Nephron (organoid): ENCODE measurements at regions not wholly inside any gene's neighbourhood (a gene's known extent, or its start where the extent isn't known, plus 50 kb on each side); places are given as distances from the start of the nearest gene placed in this dataset.

Experiments
- H3K27ac Mint-ChIP-seq, 3 experiments: 2 replicates each; pipeline ENCODE4 v1.8.0; 2020; ENCODE audit warnings: mixed read lengths in 3 of 3, mild to moderate bottlenecking in 2 of 3, moderate library complexity in 1 of 3
- H3K27me3 Mint-ChIP-seq: 2 replicates; pipeline ENCODE4 v1.8.0; 2021; ENCODE audit warnings: low read depth, mild to moderate bottlenecking, moderate library complexity, mixed read lengths
- H3K36me3 Mint-ChIP-seq: 2 replicates; pipeline ENCODE4 v1.8.0; 2020; ENCODE audit warnings: low read depth, mixed read lengths
- H3K4me1 Mint-ChIP-seq: 2 replicates; pipeline ENCODE4 v1.8.0; 2020; ENCODE audit warnings: mixed read lengths
- H3K4me3 Mint-ChIP-seq, 3 experiments: 2 replicates each; pipeline ENCODE4 v1.8.0; 2020; ENCODE audit warnings: mild to moderate bottlenecking in 3 of 3, mixed read lengths in 3 of 3, moderate library complexity in 2 of 3
- H3K9me3 Mint-ChIP-seq: 2 replicates; pipeline ENCODE4 v1.8.0; 2020; ENCODE audit warnings: mixed read lengths
- CTCF ChIP-seq, 3 experiments: fragments of 200-600 bp; sonication (generic); IDR thresholded peaks; one replicate each; pipeline ENCODE4 v1.5.0; 2021; ENCODE audit warnings: antibody characterized with exemption in 3 of 3; ENCODE audit not compliant: unreplicated experiment in 3 of 3

DNA sequence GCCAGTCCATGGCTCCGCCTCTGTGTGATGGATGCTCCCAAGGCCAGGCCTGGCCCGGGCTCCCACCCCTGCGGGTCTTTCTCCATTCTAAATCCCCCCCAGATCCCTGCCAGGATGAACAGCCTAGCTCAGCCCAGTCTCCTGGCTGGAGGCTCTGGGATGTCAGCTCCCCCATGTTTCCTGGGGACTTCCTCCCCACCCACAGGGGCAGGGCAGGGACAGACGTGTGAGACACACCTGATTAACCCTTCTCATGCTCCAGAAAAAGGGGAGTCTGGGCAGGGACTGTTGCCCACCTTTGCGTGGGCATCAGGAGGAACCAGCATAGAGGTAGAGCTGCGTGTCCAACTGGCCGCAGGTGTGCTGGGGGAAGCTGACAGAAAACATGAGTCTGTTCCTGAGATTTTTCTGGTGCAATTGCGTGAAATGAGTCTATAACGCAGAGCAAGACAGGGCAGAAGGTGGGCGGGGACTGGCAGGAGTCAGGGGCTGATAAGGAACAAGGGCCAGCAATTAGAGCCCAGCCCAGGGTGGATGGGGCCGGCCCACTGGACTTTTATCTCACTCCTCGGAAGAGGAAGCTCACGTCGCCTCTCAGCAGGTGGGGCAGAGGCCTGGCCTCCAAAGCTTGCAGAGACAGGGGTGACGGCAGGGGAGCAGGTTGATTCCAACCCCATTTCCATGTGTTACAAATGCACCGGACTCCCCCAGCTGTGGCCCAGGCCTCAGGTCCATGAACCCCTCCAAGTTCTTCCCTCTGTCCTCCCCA is 238.2 kb downstream of the RBFOX3 start:
- Mint-ChIP-seq H3K27me3 (peaks cover 82% of the 10 kb centered on the region), H3K4me3 (no peak overlapping the region), H3K4me1 (no peaks in the 10 kb centered on the region), H3K27ac (no peak overlapping the region), H3K9me3 (no peaks in the 10 kb centered on the region), H3K36me3 (no peaks in the 10 kb centered on the region)
- no peak for TF ChIP-seq CTCF (IDR thresholded peaks at IDR 0.05; ENCODE audit: unreplicated experiment in 3 of 3)

- H3K27me3 Mint-ChIP-seq = peaks cover 82% of the 10 kb centered on the region
- H3K4me1 Mint-ChIP-seq = no peaks in the 10 kb centered on the region
- no peaks in the 10 kb centered on the region for H3K9me3 Mint-ChIP-seq
- H3K36me3 Mint-ChIP-seq = no peaks in the 10 kb centered on the region
- no peak overlapping the region for H3K27ac Mint-ChIP-seq
- TF ChIP-seq CTCF (IDR thresholded peaks at IDR 0.05; ENCODE audit: unreplicated experiment in 3 of 3) = no peak
- H3K4me3 Mint-ChIP-seq = no peak overlapping the region
Measured at GRCh38 chr17:79371984-79372383, 238.9 kb downstream of the RBFOX3 start.

- H3K27me3 Mint-ChIP-seq = peaks cover 81% of the 10 kb centered on the region
- no peak overlapping the region for H3K27ac Mint-ChIP-seq
- H3K4me1 Mint-ChIP-seq = peaks cover 6% of the 10 kb centered on the region
- no peaks in the 10 kb centered on the region for H3K9me3 Mint-ChIP-seq
- no peak for TF ChIP-seq CTCF (IDR thresholded peaks at IDR 0.05; ENCODE audit: unreplicated experiment in 3 of 3)
- H3K4me3 Mint-ChIP-seq = no peak overlapping the region
- H3K36me3 Mint-ChIP-seq = no peaks in the 10 kb centered on the region
Measured at GRCh38 chr17:79370594-79370993, 240.3 kb downstream of the RBFOX3 start.

DNA sequence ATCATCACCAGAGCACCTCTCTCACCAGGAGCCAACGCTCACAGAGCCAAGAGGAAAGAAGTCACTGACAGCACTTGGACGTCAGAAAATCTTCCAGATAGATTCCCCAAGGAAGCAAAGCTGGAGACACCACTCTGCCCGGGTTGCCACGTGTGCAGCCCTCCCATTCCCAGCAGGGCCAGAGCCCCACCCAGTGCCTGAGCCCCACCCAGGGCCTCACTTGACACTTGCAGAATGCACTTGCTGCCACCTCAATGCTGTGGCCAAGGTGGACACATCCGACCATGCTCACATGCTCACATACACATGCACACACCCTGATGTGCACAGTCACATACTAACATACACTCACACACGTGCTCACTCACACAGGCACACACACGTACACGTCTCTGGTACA is 240.7 kb downstream of the RBFOX3 start:
- Mint-ChIP-seq H3K27me3 (peaks cover 81% of the 10 kb centered on the region), H3K9me3 (no peaks in the 10 kb centered on the region), H3K4me3 (no peak overlapping the region), H3K36me3 (no peaks in the 10 kb centered on the region), H3K27ac (no peak overlapping the region), H3K4me1 (peaks cover 8% of the 10 kb centered on the region)
- TF ChIP-seq CTCF (IDR thresholded peaks at IDR 0.05; ENCODE audit: unreplicated experiment in 3 of 3) = no peak

DNA sequence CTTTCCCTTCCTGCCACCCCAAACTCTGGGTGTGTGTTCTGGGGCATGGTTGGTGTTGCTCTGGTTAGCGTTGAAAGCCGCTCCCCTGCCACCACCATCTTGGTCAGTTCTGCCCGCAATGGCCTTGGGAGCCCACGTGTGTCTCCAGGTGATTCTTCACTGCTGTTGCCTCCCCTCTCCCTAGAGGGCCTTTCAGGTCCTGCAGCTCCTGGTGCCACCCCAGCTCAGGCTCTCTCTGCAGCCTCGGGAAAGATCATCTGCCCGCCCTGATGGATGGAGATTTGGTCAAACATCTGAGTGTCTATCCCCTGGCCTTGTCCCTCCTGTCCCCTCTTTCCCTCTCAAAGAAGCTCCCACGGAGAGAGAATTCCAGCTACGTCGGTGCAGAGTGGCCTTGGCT is 241.3 kb downstream of the RBFOX3 start:
- H3K9me3 Mint-ChIP-seq = no peaks in the 10 kb centered on the region
- H3K4me1 Mint-ChIP-seq = peaks cover 11% of the 10 kb centered on the region
- TF ChIP-seq CTCF (IDR thresholded peaks at IDR 0.05; ENCODE audit: unreplicated experiment in 3 of 3) = no peak
- no peak overlapping the region for H3K27ac Mint-ChIP-seq
- H3K36me3 Mint-ChIP-seq = no peaks in the 10 kb centered on the region
- H3K4me3 Mint-ChIP-seq = no peak overlapping the region
- peaks cover 79% of the 10 kb centered on the region for H3K27me3 Mint-ChIP-seq

DNA sequence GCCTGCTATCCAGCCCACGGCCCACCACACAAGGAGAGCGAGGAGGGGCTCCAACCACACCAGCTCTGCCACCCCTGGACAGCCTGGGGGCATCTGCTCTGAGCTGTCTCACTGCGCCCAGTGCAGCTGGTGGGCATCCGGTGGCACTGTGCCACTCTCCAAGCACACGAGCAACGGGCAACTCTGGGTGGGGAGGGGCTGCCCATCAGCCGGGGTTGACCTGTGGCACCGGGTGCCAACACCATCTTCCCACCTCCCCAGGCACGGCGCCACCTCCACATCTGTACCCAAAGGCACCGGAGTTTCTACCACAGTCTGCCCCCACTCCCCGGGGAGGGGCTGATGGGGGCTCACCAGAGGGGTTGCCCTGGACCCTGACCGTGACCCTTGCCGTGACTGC is 241.8 kb downstream of the RBFOX3 start:
- Mint-ChIP-seq H3K27me3 (peaks cover 79% of the 10 kb centered on the region), H3K9me3 (no peaks in the 10 kb centered on the region), H3K36me3 (no peaks in the 10 kb centered on the region), H3K4me3 (no peak overlapping the region), H3K4me1 (peaks cover 11% of the 10 kb centered on the region), H3K27ac (no peak overlapping the region)
- no peak for TF ChIP-seq CTCF (IDR thresholded peaks at IDR 0.05; ENCODE audit: unreplicated experiment in 3 of 3)
